ENCODE measurements at regions not wholly inside any gene's neighbourhood (a gene's known extent, or its start where the extent isn't known, plus 50 kb on each side); places are given as distances from the start of the nearest gene placed in this dataset.

DNA sequence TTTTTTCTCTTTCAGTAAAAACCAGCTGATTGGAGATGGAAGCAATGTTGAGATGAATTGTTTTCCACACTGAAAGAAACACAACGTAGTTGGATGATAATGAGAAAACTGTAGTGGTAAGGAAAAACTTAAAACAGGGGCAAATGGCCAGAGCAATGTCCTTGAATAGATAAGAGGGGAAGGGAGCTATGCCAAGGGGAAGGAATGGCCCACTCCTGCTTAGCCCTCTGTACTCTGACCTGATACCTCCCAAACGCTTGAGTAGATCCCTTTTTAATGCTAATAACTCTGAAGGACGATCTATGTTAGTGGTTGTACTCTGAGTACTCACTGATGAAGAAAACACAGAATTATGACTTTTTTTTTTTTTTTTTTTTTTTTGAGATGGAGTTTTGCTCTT lies 114.7 kb upstream of the DAB2 start:
- TF ChIP-seq, protein P1, sequence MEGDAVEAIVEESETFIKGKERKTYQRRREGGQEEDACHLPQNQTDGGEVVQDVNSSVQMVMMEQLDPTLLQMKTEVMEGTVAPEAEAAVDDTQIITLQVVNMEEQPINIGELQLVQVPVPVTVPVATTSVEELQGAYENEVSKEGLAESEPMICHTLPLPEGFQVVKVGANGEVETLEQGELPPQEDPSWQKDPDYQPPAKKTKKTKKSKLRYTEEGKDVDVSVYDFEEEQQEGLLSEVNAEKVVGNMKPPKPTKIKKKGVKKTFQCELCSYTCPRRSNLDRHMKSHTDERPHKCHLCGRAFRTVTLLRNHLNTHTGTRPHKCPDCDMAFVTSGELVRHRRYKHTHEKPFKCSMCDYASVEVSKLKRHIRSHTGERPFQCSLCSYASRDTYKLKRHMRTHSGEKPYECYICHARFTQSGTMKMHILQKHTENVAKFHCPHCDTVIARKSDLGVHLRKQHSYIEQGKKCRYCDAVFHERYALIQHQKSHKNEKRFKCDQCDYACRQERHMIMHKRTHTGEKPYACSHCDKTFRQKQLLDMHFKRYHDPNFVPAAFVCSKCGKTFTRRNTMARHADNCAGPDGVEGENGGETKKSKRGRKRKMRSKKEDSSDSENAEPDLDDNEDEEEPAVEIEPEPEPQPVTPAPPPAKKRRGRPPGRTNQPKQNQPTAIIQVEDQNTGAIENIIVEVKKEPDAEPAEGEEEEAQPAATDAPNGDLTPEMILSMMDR (conservative IDR thresholded peaks at IDR 0.05; ENCODE audit: low read depth, low read length): no peak
- no peak for TF ChIP-seq EZH2 (IDR thresholded peaks at IDR 0.05; ENCODE audit: borderline replicate concordance, low read depth, low read length, poor library complexity, severe bottlenecking)

All from A673 (cell line).